Endothelial cell of hepatic sinusoid (primary cell): ENCODE measurements at regions not wholly inside any gene's neighbourhood (a gene's known extent, or its start where the extent isn't known, plus 50 kb on each side); places are given as distances from the start of the nearest gene placed in this dataset.

ENCODE experiments used
- in situ Hi-C: cut with HindIII; loops from 2 replicates; pipeline ENCODE4 v1.10.0; 2017; ENCODE audit warnings: low sequenced_read_pairs

- in situ Hi-C loops = no loop called here
Measured at GRCh38 chr14:25800841-25801240, 750.9 kb upstream of the STXBP6 start.

GRCh38 chr14:25788252-25788651 is 738.3 kb upstream of the STXBP6 start:
- in situ Hi-C loops = no loop called here

- in situ Hi-C loops = no loop called here
Measured at GRCh38 chr14:25765909-25766308, 716.0 kb upstream of the STXBP6 start.

GRCh38 chr14:25759920-25760655 is 710.1 kb upstream of the STXBP6 start:
- in situ Hi-C loops = no loop called here

- in situ Hi-C loops = no loop called here
Measured at GRCh38 chr14:25759256-25759655, 709.3 kb upstream of the STXBP6 start.

GRCh38 chr14:25757364-25757763 is 707.4 kb upstream of the STXBP6 start:
- in situ Hi-C loops = no loop called here

- in situ Hi-C loops = no loop called here
Measured at GRCh38 chr14:25756876-25757275, 706.9 kb upstream of the STXBP6 start.

GRCh38 chr14:25753130-25753529 is 703.2 kb upstream of the STXBP6 start:
- in situ Hi-C loops = no loop called here

- in situ Hi-C loops = no loop called here
Measured at GRCh38 chr14:25750436-25750835, 700.5 kb upstream of the STXBP6 start.
